Middle frontal gyrus (tissue), 1 donor: ENCODE measurements at regions not wholly inside any gene's neighbourhood (a gene's known extent, or its start where the extent isn't known, plus 50 kb on each side); places are given as distances from the start of the nearest gene placed in this dataset.

Source experiments
- DNase-seq: peaks from one replicate; pipeline ENCODE4 v3.0.0-alpha.2; 2015; ENCODE audit warnings: low spot score; ENCODE audit errors: extremely low spot score

- no peak for DNase-seq
These were observed 201.3 kb downstream of the COG6 start for GRCh38 chr13:39856714-39857113.

- DNase-seq = no peak
These were observed 203.3 kb downstream of the COG6 start for GRCh38 chr13:39858794-39859193.

GRCh38 chr13:39859898-39860297, 204.4 kb downstream of the COG6 start:
- DNase-seq = no peak

DNA sequence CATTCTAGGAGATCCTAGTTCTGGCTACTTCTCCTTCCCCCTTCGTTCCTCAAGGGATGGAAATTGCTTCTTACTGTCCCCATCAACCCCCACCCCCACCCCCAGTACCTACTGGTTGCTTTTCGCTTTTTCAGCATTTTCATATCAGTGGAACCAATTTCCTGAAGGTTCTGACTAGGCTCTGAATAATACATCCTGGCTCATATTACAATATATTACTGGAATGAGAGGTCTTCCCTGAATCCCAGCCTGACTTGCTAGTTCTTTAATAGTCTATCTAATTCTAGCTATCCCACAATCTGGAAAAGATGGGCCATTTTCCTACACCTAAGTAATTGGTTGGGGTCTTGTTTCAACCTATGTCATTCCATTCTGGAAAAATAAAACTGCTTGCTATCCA, 207.4 kb downstream of the COG6 start:
- DNase-seq = no peak

DNA sequence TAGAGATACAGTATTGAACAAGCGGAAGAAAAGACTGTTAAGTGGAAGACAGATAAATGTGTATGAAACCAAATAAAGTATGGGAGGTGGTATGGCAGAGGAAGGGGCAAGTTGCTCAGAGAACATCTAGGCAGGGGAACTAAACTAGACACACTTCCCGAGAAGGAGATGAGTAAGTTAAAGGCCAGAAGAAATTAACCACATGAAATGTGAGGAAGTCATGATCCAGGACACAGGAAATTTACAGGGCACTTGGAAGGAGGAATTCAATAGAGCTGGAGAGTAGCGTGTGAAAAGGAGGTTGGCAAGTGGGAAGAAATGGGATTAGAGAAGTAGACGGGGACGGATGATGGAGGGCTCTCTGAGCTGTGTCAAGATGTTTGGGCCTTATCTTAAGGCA, 208.8 kb downstream of the COG6 start:
- no peak for DNase-seq

DNA sequence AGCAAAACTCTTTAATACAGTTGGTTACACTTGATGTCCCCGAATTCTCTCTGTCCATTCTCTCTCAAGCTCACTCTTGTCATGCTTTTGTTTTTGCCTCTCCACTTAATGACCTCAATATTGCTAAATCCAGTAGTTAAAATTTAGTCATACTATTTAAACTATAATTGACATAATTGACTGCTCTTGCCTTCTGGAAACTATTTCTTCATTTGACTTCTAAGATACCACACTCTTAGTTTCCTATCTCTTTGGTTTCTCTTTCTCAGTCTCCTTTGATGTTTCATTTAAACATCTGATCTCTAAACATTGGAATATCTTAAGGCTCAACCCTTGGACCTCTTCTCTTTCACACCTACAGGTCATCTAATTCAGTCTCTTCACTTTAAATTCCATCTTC, 211.3 kb downstream of the COG6 start:
- DNase-seq = no peak

GRCh38 chr13:39867807-39868206, 212.3 kb downstream of the COG6 start:
- DNase-seq = no peak

GRCh38 chr13:39870197-39870747, 214.8 kb downstream of the COG6 start:
- no peak for DNase-seq

- no peak for DNase-seq
These were observed 219.0 kb downstream of the COG6 start for GRCh38 chr13:39874331-39875053.

- DNase-seq = no peak
These were observed 219.9 kb downstream of the COG6 start for GRCh38 chr13:39875111-39875987.

DNA sequence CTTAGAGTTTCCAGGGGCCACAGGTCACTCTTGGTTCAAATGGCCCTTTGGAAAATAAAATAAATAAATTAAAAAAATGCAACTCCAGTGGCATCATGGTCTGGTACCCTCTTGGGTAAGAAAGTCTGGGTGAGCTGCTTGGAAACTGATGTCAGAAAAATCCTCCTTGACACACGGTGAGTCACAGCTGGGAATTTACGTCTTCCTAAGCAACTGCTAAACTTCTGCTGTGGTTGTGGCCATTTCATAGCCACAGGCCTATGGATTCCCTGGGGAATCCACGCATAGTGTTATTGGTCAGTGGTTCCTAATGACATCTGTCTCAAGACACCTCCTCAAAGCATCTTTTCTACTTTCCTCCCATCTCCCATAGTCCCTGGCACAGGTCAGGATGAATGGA, 220.8 kb downstream of the COG6 start:
- DNase-seq = no peak

GRCh38 chr13:39877134-39877533, 221.7 kb downstream of the COG6 start:
- no peak for DNase-seq

GRCh38 chr13:39879286-39880035, 224.0 kb downstream of the COG6 start:
- no peak for DNase-seq

DNA sequence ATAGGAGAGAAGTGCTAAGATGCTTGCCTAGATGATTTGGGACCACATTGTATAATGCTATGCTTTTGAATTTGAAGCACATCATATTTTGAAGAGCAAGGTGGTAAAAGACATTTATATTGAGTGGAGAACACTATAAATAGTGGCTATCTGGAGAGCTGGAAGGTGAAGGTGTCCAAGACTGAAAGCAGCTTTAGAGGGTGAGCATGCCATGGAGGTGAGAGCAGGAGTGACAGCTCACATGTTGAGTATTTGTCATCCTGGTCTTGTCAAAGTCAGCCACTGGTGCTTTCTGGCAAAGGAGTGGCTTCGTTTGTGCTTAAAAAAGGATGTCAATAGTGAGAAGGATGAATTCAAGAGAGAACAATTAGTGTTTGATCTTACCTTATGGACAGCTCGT, 225.9 kb downstream of the COG6 start:
- no peak for DNase-seq

DNA sequence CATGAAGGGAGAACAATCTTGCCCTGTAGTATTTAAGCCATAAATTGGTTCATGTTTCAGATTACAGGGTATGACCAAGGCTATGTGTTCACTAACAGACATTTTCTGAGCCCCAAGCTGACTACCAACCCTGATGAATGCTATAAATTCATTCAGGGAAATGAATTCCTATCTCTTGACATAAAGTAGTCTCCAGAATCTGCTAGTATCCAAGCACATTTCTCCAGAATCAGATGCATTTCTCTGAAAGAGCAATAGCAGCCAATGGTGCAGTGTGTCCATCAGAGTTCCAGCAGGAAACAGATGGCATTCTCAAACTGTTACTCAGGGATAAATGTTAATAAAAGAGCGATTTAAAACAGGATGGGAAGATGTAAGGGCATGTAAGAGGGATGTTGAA, 226.4 kb downstream of the COG6 start:
- DNase-seq = no peak

- no peak for DNase-seq
These were observed 228.7 kb downstream of the COG6 start for GRCh38 chr13:39884166-39884565.

GRCh38 chr13:39886336-39886735, 230.9 kb downstream of the COG6 start:
- DNase-seq = no peak

DNA sequence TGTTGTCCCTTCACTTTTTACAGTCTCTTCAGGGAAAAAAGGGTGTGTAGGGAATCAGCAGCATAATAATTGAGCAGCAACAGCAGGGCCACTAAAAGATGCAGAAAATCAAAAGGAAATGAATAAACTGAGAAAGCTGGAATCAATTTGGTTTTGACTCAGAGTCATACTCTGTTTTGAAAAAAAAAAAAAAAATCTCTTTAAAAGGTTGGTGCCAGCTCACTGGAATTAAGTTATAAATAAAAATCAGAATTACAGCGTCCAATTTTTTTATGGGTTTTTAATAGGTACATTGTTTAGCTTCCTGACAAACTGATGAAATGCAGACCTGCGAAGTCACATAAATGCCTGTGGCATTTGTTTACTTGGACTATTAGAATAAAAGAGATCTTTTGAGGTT, 231.9 kb downstream of the COG6 start:
- DNase-seq = no peak

- no peak for DNase-seq
These were observed 233.7 kb downstream of the COG6 start for GRCh38 chr13:39888865-39889810.

DNA sequence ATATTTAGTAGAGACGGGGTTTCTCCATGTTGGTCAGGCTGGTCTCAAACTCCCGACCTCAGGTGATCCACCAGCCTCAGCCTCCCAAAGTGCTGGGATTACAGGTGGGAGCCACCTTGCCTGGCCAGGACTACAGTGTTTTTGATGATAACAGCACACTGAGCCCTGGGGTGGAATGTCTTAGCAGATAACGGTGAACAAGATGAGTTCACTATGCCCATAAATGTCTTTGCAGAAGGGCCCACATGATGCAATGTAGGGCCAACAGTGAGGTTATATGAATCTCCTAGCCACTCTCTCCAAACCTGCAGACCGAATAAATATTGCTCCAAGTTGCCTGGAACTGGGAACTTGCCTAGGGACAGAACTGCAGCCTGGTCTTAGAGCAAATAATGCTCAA, 235.1 kb downstream of the COG6 start:
- no peak for DNase-seq
